ENCODE measurements at regions not wholly inside any gene's neighbourhood (a gene's known extent, or its start where the extent isn't known, plus 50 kb on each side); places are given as distances from the start of the nearest gene placed in this dataset.
A peak's percentile ranks its signal among the peaks of the same experiment; 100 is the strongest.

DNA sequence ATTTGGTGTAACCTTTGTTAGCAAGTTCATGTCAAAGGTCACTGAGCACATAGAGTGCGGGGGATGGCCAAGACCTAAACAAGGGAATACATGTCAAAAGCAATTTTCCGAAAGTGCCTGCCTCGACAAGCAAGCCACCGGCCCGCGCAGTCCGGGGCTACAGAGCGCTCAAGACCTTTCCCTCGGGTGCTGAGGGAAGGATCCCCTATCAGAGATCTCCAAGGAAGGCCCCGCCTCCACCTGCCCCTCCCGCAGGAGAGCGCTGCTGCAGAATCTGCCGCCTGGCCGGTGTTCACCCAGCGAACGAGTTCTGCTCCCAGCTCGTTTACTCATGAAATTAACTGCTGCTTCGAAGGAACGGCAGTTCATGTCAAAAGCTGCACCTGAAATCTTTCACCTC lies 252.7 kb downstream of the BMP7 start:
- Histone ChIP-seq H3K79me2 (replicated peaks; ENCODE audit: insufficient read depth, low read length) (no peaks in the 10 kb centered on the region), H3K9ac (ENCODE audit: low read length) (no peak overlapping the region), H3K9me2 (ENCODE audit: insufficient read depth, low read length) (no peaks in the 10 kb centered on the region), H3K4me3 (ENCODE audit: low read length) (no peak overlapping the region), H3K27me3 (ENCODE audit: insufficient read depth, low read depth, low read length) (peaks cover 8% of the 10 kb centered on the region), H2AFZ (ENCODE audit: low read depth, low read length) (no peak overlapping the region), H3K27ac (ENCODE audit: low read length) (no peak overlapping the region), H4K20me1 (ENCODE audit: insufficient read depth) (no peaks in the 10 kb centered on the region), H3K9me3 (ENCODE audit: low read length) (no peaks in the 10 kb centered on the region), H3K4me2 (ENCODE audit: low read length) (no peak overlapping the region), H3K36me3 (ENCODE audit: insufficient read depth, low read length) (no peaks in the 10 kb centered on the region), H3F3A (ENCODE audit: insufficient read depth, low read length, poor library complexity, severe bottlenecking) (no peaks in the 10 kb centered on the region)
- TF ChIP-seq RAD21 (conservative IDR thresholded peaks at IDR 0.05) = no peak
- TF ChIP-seq, protein P1, sequence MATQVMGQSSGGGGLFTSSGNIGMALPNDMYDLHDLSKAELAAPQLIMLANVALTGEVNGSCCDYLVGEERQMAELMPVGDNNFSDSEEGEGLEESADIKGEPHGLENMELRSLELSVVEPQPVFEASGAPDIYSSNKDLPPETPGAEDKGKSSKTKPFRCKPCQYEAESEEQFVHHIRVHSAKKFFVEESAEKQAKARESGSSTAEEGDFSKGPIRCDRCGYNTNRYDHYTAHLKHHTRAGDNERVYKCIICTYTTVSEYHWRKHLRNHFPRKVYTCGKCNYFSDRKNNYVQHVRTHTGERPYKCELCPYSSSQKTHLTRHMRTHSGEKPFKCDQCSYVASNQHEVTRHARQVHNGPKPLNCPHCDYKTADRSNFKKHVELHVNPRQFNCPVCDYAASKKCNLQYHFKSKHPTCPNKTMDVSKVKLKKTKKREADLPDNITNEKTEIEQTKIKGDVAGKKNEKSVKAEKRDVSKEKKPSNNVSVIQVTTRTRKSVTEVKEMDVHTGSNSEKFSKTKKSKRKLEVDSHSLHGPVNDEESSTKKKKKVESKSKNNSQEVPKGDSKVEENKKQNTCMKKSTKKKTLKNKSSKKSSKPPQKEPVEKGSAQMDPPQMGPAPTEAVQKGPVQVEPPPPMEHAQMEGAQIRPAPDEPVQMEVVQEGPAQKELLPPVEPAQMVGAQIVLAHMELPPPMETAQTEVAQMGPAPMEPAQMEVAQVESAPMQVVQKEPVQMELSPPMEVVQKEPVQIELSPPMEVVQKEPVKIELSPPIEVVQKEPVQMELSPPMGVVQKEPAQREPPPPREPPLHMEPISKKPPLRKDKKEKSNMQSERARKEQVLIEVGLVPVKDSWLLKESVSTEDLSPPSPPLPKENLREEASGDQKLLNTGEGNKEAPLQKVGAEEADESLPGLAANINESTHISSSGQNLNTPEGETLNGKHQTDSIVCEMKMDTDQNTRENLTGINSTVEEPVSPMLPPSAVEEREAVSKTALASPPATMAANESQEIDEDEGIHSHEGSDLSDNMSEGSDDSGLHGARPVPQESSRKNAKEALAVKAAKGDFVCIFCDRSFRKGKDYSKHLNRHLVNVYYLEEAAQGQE (IDR thresholded peaks at IDR 0.05; ENCODE audit: borderline replicate concordance) = no peak
- TF ChIP-seq POLR2AphosphoS5 (IDR thresholded peaks at IDR 0.05) = no peak
- no peak for TF ChIP-seq EZH2 (IDR thresholded peaks at IDR 0.05; ENCODE audit: borderline replicate concordance, insufficient read depth, low read length, poor library complexity, severe bottlenecking)
- no peak for TF ChIP-seq EP300 (conservative IDR thresholded peaks at IDR 0.05; ENCODE audit: poor library complexity, severe bottlenecking)
- no peak for TF ChIP-seq CTCF (IDR thresholded peaks at IDR 0.05; ENCODE audit: poor library complexity, severe bottlenecking)
- TF ChIP-seq SMC3 (conservative IDR thresholded peaks at IDR 0.05; ENCODE audit: poor library complexity) = no peak
- TF ChIP-seq MXI1 (conservative IDR thresholded peaks at IDR 0.05; ENCODE audit: poor library complexity, severe bottlenecking) = no peak
- TF ChIP-seq TAF1 (IDR thresholded peaks at IDR 0.05; ENCODE audit: low read depth) = no peak

DNA sequence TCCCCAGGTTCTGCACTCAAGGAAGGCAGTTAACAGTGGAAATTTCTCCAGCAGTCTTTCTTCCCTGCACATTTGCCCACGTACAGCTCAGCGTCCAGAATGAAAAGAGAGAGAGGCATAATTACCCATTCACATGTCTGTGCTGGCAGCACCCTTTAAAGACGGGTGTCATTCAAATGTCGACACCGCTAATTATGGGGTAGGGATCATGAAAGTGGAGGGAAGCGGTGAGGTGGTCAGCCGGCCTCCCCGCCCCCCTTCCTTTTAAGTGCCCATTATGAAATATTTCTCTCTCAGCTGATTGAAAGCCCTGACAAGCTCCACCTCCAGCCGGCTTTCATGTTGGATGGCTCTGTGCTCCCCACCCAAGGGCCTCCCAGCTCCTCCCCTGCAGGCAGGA lies 246.1 kb downstream of the BMP7 start:
- Histone ChIP-seq H3K4me2 (ENCODE audit: low read length) (peak overlapping the region; percentile 17), H3K9me3 (ENCODE audit: low read length) (no peaks in the 10 kb centered on the region), H2AFZ (ENCODE audit: low read depth, low read length) (no peak overlapping the region), H3K27me3 (ENCODE audit: insufficient read depth, low read depth, low read length) (peaks cover 2% of the 10 kb centered on the region), H3K27ac (ENCODE audit: low read length) (no peak overlapping the region), H3K79me2 (replicated peaks; ENCODE audit: insufficient read depth, low read length) (no peaks in the 10 kb centered on the region), H4K20me1 (ENCODE audit: insufficient read depth) (no peaks in the 10 kb centered on the region), H3K4me3 (ENCODE audit: low read length) (peak overlapping the region; percentile 53), H3F3A (ENCODE audit: insufficient read depth, low read length, poor library complexity, severe bottlenecking) (no peaks in the 10 kb centered on the region), H3K36me3 (ENCODE audit: insufficient read depth, low read length) (no peaks in the 10 kb centered on the region), H3K9me2 (ENCODE audit: insufficient read depth, low read length) (no peaks in the 10 kb centered on the region), H3K9ac (ENCODE audit: low read length) (no peak overlapping the region)
- TF ChIP-seq CTCF (IDR thresholded peaks at IDR 0.05; ENCODE audit: poor library complexity, severe bottlenecking) (no peak), MXI1 (conservative IDR thresholded peaks at IDR 0.05; ENCODE audit: poor library complexity, severe bottlenecking) (no peak), SMC3 (conservative IDR thresholded peaks at IDR 0.05; ENCODE audit: poor library complexity) (no peak), EP300 (conservative IDR thresholded peaks at IDR 0.05; ENCODE audit: poor library complexity, severe bottlenecking) (peak; percentile 79), POLR2AphosphoS5 (IDR thresholded peaks at IDR 0.05) (peak; percentile 64), TAF1 (IDR thresholded peaks at IDR 0.05; ENCODE audit: low read depth) (no peak), RAD21 (conservative IDR thresholded peaks at IDR 0.05) (no peak), EZH2 (IDR thresholded peaks at IDR 0.05; ENCODE audit: borderline replicate concordance, insufficient read depth, low read length, poor library complexity, severe bottlenecking) (no peak)
- TF ChIP-seq, protein P1 (IDR thresholded peaks at IDR 0.05; ENCODE audit: borderline replicate concordance) = no peak
